NB4 (cell line): ENCODE measurements at regions not wholly inside any gene's neighbourhood (a gene's known extent, or its start where the extent isn't known, plus 50 kb on each side); places are given as distances from the start of the nearest gene placed in this dataset.
"Not testable (repeated sequence)": the region's sequence is repeated elsewhere in the genome, so short reads cannot be mapped to it uniquely, and the experiment has no call there.

ENCODE experiments used
- POLR2A ChIP-seq: IDR thresholded peaks from 2 replicates; pipeline ENCODE4 v1.6.1; 2011; ENCODE audit warnings: mild to moderate bottlenecking; ENCODE audit not compliant: insufficient read length; ENCODE audit errors: extremely low read depth
- TF ChIP-seq, protein P1 (sequence below): IDR thresholded peaks from one replicate; pipeline ENCODE4 v1.5.1; 2012; ENCODE audit warnings: low read depth, low read length

DNA sequence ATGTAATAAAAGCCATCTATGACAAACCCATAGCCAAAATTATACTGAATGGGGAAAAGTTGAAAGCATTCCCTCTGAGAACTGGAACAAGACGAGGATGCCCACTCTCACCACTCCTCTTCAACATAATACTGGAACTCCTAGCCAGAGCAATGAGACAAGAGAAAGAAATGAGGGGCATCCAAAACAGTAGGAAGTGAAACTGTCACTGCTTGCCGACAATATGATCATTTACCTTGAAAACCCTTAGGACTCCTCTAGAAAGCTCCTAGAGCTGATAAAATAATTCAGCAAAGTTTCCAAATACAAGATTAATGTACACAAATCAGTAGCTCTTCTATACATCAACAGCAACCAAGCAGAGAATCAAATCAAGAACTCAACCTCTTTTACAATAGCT is 241.0 kb upstream of the ZEB2 start:
- TF ChIP-seq, protein P1, sequence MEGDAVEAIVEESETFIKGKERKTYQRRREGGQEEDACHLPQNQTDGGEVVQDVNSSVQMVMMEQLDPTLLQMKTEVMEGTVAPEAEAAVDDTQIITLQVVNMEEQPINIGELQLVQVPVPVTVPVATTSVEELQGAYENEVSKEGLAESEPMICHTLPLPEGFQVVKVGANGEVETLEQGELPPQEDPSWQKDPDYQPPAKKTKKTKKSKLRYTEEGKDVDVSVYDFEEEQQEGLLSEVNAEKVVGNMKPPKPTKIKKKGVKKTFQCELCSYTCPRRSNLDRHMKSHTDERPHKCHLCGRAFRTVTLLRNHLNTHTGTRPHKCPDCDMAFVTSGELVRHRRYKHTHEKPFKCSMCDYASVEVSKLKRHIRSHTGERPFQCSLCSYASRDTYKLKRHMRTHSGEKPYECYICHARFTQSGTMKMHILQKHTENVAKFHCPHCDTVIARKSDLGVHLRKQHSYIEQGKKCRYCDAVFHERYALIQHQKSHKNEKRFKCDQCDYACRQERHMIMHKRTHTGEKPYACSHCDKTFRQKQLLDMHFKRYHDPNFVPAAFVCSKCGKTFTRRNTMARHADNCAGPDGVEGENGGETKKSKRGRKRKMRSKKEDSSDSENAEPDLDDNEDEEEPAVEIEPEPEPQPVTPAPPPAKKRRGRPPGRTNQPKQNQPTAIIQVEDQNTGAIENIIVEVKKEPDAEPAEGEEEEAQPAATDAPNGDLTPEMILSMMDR, result not testable (repeated sequence)
- not testable (repeated sequence) for TF ChIP-seq POLR2A
